Adrenal gland (tissue), 5 donors: ENCODE measurements at regions not wholly inside any gene's neighbourhood (a gene's known extent, or its start where the extent isn't known, plus 50 kb on each side); places are given as distances from the start of the nearest gene placed in this dataset.

Experiments used
- POLR2A ChIP-seq, 2 donors: fragments of 450-650 bp; IDR thresholded peaks; one replicate each; pipeline ENCODE4 v1.6.1; 2017; ENCODE audit warnings: antibody characterized with exemption in 2 of 2, mild to moderate bottlenecking in 2 of 2, moderate library complexity in 1 of 2
- TF ChIP-seq, protein P1 (sequence below), 6 experiments: fragments of 450-650 bp in 4 of 6; fragments of 200-600 bp in 2 of 6; sonication (generic) in 1 of 6; IDR thresholded peaks; 1 replicate in 5 of 6; 2 replicates in 1 of 6; pipeline versions ENCODE4 v1.5.1 to v1.8.0; 2016 to 2021; ENCODE audit warnings: antibody characterized with exemption in 6 of 6, mild to moderate bottlenecking in 2 of 6, moderate library complexity in 1 of 6
- donor health status: DM: no; HTN: no; CAD: no.

DNA sequence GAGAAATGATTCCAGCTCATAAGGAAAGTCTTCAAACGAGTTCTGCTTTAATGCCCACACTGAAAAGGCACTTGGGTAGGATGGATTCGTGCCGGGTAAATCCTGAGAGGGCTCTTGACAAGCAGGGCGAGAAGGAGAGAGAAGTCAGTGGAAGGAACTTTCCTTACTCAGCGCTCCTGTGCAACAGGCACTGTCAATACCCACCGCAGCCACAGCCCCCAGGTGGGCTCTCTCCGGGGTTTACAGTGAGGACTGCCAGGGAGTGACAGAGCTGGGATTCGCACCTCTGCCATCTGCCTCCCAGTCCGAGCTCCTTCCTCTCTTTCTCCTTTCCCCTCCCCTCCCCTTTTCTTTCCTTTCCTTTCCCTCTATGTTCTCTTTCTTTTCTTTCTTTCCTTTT, 118.7 kb downstream of the BEGAIN start:
- TF ChIP-seq, protein P1, sequence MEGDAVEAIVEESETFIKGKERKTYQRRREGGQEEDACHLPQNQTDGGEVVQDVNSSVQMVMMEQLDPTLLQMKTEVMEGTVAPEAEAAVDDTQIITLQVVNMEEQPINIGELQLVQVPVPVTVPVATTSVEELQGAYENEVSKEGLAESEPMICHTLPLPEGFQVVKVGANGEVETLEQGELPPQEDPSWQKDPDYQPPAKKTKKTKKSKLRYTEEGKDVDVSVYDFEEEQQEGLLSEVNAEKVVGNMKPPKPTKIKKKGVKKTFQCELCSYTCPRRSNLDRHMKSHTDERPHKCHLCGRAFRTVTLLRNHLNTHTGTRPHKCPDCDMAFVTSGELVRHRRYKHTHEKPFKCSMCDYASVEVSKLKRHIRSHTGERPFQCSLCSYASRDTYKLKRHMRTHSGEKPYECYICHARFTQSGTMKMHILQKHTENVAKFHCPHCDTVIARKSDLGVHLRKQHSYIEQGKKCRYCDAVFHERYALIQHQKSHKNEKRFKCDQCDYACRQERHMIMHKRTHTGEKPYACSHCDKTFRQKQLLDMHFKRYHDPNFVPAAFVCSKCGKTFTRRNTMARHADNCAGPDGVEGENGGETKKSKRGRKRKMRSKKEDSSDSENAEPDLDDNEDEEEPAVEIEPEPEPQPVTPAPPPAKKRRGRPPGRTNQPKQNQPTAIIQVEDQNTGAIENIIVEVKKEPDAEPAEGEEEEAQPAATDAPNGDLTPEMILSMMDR (IDR thresholded peaks at IDR 0.05) = no peak
- no peak for TF ChIP-seq POLR2A (IDR thresholded peaks at IDR 0.05)
